ENCODE measurements at regions not wholly inside any gene's neighbourhood (a gene's known extent, or its start where the extent isn't known, plus 50 kb on each side); places are given as distances from the start of the nearest gene placed in this dataset.

- TF ChIP-seq EZH2 (IDR thresholded peaks at IDR 0.05; ENCODE audit: low read depth), result no peak
- TF ChIP-seq, protein P1, sequence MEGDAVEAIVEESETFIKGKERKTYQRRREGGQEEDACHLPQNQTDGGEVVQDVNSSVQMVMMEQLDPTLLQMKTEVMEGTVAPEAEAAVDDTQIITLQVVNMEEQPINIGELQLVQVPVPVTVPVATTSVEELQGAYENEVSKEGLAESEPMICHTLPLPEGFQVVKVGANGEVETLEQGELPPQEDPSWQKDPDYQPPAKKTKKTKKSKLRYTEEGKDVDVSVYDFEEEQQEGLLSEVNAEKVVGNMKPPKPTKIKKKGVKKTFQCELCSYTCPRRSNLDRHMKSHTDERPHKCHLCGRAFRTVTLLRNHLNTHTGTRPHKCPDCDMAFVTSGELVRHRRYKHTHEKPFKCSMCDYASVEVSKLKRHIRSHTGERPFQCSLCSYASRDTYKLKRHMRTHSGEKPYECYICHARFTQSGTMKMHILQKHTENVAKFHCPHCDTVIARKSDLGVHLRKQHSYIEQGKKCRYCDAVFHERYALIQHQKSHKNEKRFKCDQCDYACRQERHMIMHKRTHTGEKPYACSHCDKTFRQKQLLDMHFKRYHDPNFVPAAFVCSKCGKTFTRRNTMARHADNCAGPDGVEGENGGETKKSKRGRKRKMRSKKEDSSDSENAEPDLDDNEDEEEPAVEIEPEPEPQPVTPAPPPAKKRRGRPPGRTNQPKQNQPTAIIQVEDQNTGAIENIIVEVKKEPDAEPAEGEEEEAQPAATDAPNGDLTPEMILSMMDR (conservative IDR thresholded peaks at IDR 0.05), result no peak
These were observed 51.1 kb upstream of the TEX264 start for GRCh38 chr3:51619983-51620382.
